NB4 (cell line): ENCODE measurements at regions not wholly inside any gene's neighbourhood (a gene's known extent, or its start where the extent isn't known, plus 50 kb on each side); places are given as distances from the start of the nearest gene placed in this dataset.

Experiments used
- POLR2A ChIP-seq: IDR thresholded peaks from 2 replicates; pipeline ENCODE4 v1.6.1; 2011; ENCODE audit warnings: mild to moderate bottlenecking; ENCODE audit not compliant: insufficient read length; ENCODE audit errors: extremely low read depth
- TF ChIP-seq, protein P1 (sequence below): IDR thresholded peaks from one replicate; pipeline ENCODE4 v1.5.1; 2012; ENCODE audit warnings: low read depth, low read length

DNA sequence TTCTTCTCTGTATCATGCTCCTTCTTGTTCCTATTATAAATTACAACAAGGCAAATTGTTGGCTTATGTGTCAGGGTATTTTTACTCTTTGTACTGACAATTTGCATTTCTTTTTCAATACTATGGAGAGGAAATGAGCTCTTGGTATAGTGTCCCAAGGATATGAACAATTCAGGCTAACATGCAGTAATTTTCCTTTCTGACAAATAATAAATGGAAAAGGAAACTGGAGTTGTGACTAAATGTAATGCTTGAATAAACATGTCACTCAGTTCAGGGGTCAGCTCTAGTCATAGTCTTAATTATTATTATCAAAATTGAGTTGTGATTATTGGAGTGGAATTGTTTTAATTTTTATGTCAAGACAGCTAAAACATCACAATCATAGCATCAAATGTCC lies 256.0 kb upstream of the ZPLD1 start:
- TF ChIP-seq POLR2A, result no peak
- TF ChIP-seq, protein P1, sequence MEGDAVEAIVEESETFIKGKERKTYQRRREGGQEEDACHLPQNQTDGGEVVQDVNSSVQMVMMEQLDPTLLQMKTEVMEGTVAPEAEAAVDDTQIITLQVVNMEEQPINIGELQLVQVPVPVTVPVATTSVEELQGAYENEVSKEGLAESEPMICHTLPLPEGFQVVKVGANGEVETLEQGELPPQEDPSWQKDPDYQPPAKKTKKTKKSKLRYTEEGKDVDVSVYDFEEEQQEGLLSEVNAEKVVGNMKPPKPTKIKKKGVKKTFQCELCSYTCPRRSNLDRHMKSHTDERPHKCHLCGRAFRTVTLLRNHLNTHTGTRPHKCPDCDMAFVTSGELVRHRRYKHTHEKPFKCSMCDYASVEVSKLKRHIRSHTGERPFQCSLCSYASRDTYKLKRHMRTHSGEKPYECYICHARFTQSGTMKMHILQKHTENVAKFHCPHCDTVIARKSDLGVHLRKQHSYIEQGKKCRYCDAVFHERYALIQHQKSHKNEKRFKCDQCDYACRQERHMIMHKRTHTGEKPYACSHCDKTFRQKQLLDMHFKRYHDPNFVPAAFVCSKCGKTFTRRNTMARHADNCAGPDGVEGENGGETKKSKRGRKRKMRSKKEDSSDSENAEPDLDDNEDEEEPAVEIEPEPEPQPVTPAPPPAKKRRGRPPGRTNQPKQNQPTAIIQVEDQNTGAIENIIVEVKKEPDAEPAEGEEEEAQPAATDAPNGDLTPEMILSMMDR, result no peak
